Stimulated activated CD4-positive, alpha-beta T cell treated with anti-CD3 and anti-CD28 coated beads, Interleukin-4, amount 100 ng/mL, for 48 hours (primary cell): ENCODE measurements at regions not wholly inside any gene's neighbourhood (a gene's known extent, or its start where the extent isn't known, plus 50 kb on each side); places are given as distances from the start of the nearest gene placed in this dataset.
"Not testable (repeated sequence)": the region's sequence is repeated elsewhere in the genome, so short reads cannot be mapped to it uniquely, and the experiment has no call there.

Source experiments
- DNase-seq, 2 donors: peaks; one replicate each; pipeline ENCODE4 v3.0.0-alpha.2; 2020; ENCODE audit warnings: low read depth in 2 of 2

GRCh38 chr5:100479079-100479688 is 56.0 kb upstream of the FAM174A start:
- DNase-seq, result no peak

DNA sequence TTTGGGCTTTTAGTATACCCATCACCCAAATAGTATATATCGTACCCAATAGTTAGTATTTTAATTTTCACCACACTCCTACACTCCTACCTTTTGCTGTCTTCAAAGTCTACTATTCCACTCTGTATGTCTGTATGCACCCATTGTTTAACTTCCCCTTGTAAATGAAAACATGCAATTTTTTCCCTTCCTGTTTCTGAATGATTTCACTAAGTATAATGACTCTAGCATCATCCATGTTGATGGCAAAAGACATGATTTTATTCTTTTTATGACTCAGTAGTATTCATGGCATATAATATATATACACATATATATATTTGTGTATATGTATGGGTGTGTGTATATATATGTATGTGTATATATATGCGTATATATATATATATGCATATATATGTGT is 63.1 kb upstream of the FAM174A start:
- no peak for DNase-seq

DNA sequence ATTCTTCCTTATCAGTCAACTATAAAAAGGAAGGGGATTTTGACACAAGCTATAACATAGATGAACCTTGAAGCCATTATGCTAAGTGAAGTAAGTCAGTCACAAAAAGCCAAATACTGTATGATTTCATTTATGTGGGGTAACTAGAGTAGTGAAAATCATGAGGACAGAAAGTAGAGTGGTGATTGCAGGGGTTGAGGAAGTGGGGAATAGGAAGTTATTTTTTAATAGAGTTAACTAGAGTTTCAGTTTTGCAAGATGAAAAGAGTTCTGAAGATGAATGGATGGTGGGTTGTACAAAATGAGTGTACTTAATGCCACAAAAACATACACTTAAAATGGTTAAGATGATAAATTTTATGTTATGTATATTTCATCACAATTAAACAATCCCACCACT is 65.4 kb upstream of the FAM174A start:
- DNase-seq, result no peak

GRCh38 chr5:100464418-100464817 is 70.8 kb upstream of the FAM174A start:
- no peak for DNase-seq

DNA sequence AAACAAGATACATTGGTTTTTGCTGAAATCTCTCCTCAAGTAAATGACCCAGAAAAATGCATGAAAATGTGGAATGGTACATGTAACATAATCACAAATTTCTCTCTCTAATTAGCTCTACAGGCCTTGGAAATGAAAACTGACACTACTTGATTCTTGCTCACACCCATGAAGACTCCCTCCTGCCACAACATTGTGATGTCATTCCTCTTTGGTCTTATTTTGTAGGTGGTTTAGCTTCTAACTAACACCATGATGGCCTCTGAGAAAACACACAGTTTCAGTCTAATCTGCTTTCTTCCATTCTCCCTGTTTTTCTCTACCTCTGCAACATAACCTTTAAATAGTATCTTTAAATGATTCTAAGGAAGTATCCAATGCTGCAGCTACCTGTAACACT is 78.6 kb upstream of the FAM174A start:
- no peak for DNase-seq

DNA sequence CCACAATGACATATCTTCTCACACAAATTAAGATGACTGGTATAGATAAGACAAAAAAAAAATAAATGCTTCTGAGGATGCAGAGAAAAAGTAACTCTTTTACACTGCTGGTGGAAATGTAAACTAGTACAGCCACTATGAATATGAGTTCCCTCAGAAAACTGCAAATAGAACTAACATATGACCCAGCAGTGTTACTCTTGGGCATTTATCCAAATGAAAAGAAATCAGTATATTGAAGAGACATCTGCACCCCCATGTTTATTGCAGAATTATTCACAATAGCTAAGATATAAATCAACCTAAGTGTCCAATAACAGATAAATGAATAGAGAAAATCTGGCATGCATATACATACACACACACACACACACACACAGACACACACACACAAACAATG is 83.0 kb upstream of the FAM174A start:
- no peak for DNase-seq

DNA sequence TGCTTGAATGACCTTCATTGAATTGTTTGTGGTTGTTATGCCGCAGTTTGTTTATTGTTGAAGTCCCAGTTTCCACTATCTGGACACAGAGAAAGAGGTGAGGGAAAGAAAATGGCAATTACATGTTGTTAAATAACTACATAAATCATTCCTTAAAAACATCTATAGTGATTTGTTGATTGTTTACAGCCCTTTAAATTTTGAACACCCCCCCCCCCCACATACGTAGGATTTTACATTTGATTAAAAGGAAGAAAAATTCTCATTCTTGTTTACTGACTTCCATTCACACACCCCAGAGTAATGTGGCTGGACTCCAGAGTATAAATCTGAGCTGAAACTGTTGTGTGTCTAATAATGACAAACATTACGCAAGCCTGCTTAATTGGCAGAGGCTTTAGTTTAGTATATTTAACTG is 87.1 kb upstream of the FAM174A start:
- DNase-seq, result no peak

- no peak for DNase-seq
These were observed 88.2 kb upstream of the FAM174A start for GRCh38 chr5:100446879-100447430.

DNA sequence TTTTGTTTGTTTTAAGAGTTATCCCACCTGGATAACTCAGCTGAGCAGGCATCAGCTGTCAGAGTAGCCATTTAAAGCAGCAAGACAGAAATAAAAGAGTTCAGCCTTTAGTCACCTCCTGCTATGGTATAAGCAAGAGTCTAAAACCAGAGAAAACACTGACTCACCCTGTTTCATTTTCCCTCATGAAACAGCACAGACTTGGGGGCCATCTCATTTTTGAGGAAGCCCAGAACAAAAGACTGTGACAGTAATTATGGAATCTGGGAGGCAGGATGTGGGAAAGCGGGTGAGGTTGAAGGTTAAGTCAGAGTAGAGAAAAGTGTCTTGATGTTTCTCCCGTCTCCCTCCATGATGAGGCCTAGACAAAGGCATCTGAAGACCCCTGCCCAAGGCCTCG is 90.2 kb upstream of the FAM174A start:
- DNase-seq, result no peak

DNA sequence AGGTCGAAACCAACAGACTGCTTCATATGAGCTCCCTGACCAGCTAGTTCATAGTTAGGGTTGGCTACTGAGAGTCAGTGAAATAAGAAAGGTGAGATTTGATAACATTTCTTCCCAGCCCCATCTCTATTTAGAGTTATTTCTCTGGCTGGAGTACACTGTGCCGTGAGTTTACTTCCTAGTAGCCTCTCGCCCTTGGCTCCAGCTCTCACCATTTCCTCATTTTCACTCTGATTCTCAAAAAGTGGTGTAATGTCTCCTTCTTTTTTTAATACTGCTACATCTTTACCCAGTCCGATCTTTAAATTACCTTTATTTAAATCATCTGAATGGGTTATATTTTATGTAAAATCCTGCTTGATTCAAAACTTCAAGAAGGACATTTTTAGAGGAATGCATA is 100.4 kb upstream of the FAM174A start:
- no peak for DNase-seq

DNA sequence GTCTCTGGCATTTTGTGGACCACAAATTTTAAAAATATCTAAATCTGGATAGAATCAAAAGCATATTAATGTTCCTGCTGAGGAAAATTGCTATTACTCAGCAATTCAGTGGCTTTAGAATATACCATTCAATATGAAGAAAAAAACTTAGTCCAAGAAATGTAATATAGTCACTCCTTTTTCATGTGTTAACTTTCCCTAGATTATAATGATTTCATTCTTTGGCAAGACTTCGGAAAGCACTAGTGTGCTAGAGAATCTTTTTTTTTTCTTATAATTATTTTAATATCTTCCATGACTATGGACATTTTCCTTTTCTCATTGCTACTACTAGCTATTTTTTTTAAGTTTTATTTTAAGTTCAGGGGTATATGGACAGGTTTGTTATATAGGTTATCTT is 102.4 kb upstream of the FAM174A start:
- DNase-seq, result no peak

DNA sequence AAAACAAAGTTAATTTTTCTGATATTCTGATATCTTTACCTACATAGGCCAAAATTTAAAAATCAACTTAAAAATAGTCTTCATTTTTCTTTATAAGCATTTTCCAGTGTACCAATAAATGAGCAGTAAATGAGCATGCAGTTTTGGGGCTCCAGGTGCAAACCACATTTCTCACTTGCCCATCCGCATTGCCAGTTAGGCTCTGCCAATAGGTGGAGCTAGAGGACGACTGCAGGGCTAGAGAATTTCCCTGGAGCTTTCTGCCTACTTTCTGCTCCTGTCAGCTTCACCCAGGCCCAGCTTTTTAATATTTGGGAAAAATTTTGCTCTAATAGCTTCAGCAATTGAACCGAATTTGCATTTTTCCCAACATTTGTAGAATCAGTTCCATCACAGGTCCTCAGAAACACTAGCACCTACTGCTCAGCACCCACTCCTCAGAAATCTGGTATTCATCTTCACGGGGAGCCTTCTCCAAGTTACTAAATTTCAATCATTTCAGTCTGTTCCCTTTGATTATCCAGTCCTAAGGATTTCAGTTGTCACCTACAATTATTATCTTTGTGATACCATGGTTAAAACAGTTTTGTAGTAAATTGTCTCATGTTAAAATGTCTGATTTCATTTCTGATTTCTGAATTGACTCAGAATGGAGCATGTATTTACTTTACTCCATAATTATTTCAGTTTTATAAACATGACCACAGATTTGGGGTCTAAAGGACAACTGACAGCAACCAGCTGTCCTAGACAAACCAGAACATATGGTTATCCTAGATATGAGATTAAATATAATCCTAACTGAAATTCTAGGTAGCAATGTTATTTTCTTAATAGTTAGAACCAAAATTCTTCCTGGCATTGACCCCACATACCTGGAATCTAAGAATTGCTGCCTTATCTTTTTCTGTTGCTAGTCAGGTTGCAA is 104.6 kb upstream of the FAM174A start:
- DNase-seq, result peak; percentile 28 to 30

DNA sequence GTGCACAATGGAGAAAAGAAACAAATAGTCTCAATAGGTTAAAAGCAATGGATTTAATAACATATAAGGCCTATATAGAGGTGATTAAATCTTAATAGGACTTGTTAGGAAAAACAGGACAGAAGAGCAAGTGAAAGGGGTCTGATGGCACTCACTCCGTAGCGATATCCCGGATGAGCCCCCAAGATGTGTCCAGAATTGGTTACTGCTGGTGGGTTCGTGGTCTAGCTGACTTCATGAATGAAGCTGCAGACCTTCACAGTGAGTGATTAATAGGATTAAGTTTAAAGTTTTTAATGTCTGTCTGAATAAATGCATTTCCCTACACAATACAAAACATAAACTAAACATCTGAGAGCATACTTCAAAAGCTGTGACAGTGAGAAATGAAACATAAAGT is 110.4 kb upstream of the FAM174A start:
- DNase-seq, result no peak

DNA sequence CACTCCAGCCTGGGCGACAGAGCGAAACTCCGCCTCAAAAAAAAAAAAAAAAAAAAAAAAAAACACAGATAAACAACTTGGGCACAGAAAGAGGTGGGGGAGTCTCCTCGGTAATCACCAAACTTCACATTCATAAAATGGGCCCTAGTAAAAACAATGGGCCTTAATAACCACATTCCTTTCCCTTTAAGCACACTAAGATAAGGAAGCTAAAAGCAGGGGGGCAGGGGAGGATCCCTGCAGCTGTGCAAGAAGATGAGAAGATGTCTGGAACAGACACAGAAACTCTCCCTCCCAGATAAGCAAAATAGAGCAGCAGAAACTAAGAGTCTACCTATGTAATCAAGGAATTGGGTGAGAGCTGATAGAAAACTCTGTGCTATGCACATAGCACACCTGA is 111.2 kb upstream of the FAM174A start:
- no peak for DNase-seq

DNA sequence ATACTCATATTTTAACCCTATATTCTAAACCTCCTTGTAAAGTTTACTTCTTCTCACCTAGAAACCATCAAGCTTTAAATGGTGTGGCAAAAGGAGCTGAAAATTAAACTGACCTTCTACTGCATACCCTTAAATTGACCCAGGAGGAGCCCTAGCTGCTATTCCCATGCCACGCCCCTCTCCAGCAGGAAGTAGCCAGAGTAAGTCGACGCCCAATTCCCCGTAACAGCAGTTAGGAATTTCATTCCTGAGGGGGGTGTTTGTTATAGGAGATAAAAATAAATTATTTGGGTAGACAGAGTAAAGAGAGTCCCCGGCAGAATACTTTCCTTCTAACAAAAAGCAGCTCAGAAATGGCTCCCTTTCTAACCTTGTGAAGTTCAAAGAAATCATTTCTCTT is 111.8 kb upstream of the FAM174A start:
- no peak for DNase-seq

GRCh38 chr5:100421360-100421759 is 113.8 kb upstream of the FAM174A start:
- DNase-seq, result no peak

DNA sequence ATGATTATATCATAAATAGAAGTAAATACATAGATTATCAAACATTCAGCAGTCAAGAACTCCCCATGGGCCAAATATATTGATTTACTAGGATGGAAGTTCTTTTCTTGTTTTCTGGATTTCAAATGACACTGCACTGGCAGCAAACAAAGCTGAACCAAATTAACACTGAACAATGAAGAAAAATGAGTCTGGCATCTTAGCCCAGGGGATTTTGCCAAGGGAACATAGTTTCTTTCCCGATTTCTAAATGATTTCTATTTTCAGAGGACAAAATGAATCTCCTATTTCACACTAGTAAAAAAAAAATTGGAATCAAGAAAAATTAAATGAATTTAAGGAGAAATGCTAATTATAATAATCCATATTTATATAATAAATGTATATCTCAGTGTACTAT is 116.9 kb upstream of the FAM174A start:
- no peak for DNase-seq

DNA sequence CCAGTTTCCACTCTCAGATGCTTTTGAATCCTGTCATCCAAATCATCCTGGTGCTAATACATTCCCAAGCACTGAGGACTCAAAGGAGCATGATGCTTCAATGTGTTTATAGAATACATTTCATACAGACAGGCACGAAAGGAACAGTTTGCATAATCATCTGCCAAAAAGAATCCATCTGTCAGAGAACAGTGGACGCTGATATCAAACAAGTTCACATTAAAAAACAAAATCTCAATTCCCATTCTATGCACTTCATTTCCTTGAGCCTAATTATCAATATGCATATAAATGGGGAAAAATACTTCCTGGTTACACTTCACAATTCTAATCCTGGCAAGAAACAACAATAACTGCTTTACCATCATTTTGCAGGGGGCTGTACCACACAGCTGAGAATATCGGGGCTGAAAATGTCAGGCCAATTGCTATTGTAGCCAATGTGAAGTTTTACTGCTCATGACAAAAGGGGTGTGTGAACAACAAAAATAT is 125.5 kb upstream of the FAM174A start:
- no peak for DNase-seq

GRCh38 chr5:100407053-100407452 is 128.1 kb upstream of the FAM174A start:
- no peak for DNase-seq

DNA sequence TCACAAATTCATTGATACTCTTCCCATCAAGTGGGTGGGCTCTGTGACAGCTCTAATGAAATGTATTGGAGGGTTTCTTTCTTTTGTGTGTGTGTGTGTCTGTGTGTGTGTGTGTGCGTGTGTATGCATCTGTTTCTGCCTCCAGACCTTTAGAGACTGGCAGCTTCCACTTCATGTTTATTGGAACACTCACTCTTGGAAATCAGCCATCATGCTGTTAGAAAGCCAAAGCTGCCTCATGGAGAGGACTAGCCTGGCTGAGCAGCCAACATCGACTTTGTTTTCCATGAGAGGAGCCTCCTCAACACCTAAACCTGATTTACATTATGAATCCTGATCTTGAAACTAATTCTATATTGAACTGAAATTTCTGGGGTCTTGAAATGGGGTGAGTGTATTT is 128.5 kb upstream of the FAM174A start:
- no peak for DNase-seq

- no peak for DNase-seq
These were observed 133.1 kb upstream of the FAM174A start for GRCh38 chr5:100402071-100402470.

DNA sequence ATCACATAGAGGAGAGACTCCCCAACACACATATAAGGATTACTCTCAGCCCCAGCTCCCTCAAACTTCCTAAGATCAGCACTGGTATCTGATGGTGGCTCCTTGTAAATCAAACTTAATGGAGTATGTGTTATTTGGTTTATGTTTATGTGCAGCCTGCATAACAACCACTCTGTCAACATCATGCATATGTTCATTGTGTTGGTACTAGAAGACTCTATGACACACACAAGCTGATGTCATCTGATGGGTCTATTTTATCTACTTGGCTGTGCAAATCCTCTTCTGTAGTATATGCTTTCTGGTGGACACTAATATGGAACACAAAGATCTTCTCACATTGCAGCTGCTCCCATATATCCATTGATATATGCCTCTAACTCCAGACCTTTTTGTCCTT is 134.0 kb upstream of the FAM174A start:
- DNase-seq, result no peak

DNA sequence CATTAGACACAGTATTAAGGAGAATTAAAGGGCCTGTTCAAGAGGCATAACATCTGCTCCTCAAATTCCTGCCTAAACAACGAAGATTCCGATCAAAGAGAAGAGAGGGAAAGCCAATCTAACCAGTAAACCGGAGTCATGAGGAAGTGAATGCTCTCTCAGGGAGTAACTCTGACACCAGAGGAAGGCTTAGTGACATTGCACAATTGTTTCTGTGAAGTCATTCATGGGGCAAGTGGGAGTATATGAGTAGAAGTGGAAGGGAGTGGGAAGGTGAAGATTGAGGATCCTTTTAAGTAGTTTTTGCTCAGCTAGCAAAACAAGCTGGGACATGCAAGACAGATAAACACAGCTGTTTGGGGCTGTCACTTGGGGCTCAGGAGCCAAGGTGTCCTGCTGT is 136.4 kb upstream of the FAM174A start:
- DNase-seq, result not testable (repeated sequence)
